DND-41 (cell line): ENCODE measurements at regions not wholly inside any gene's neighbourhood (a gene's known extent, or its start where the extent isn't known, plus 50 kb on each side); places are given as distances from the start of the nearest gene placed in this dataset.

Source experiments
- ATAC-seq: fragments of 200-7000 bp; cut with Tn5 transposase; 3 replicates; pipeline ENCODE4 v1.9.1; 2021; ENCODE audit warnings: low read depth; ENCODE audit not compliant: insufficient read depth
- DNase-seq: peaks from one replicate; pipeline ENCODE4 v3.0.0-alpha.2; 2020
- H2AFZ ChIP-seq: 2 replicates; pipeline ENCODE4 v1.6.0; 2012; ENCODE audit warnings: low read depth, low read length
- H3K27ac ChIP-seq: 2 replicates; pipeline ENCODE4 v1.5.1; 2012; ENCODE audit warnings: low read length, inconsistent platforms
- H3K27me3 ChIP-seq: fragments of 200-600 bp; sonication (generic); 2 replicates; pipeline ENCODE4 v1.6.0; 2012; ENCODE audit warnings: low read length, mild to moderate bottlenecking, inconsistent platforms; ENCODE audit not compliant: insufficient read depth, poor library complexity
- H3K36me3 ChIP-seq: 2 replicates; pipeline ENCODE4 v1.5.1; 2012; ENCODE audit warnings: low read length, inconsistent platforms; ENCODE audit not compliant: insufficient read depth
- H3K4me1 ChIP-seq: 2 replicates; pipeline ENCODE4 v1.5.1; 2012; ENCODE audit warnings: mild to moderate bottlenecking, low read length; ENCODE audit not compliant: insufficient read depth
- H3K4me2 ChIP-seq: 2 replicates; pipeline ENCODE4 v1.6.0; 2012; ENCODE audit warnings: mild to moderate bottlenecking, moderate library complexity, low read length, inconsistent platforms; ENCODE audit not compliant: insufficient read depth
- H3K4me3 ChIP-seq, 2 experiments: fragments of 200-600 bp in 1 of 2; shearing (Covaris generic) in 1 of 2; 2 replicates each; pipeline ENCODE4 v1.5.1; 2012 to 2016; ENCODE audit warnings: inconsistent platforms in 2 of 2, low read length in 2 of 2, mild to moderate bottlenecking in 2 of 2, low read depth in 1 of 2, moderate library complexity in 1 of 2
- H3K79me2 ChIP-seq: 2 replicates; pipeline ENCODE4 v1.6.0; 2012; ENCODE audit warnings: low read length, inconsistent platforms; ENCODE audit not compliant: insufficient read depth
- H3K9ac ChIP-seq: 2 replicates; pipeline ENCODE4 v1.6.0; 2012; ENCODE audit warnings: low read depth, mild to moderate bottlenecking, inconsistent platforms, low read length, moderate library complexity
- H3K9me3 ChIP-seq: 2 replicates; pipeline ENCODE4 v1.5.1; 2012; ENCODE audit warnings: low read length, moderate library complexity, mild to moderate bottlenecking, inconsistent platforms; ENCODE audit not compliant: insufficient read depth, severe bottlenecking
- H4K20me1 ChIP-seq: 2 replicates; pipeline ENCODE4 v1.6.0; 2012; ENCODE audit warnings: low read length; ENCODE audit not compliant: insufficient read depth
- CTCF ChIP-seq: IDR thresholded peaks from 2 replicates; pipeline ENCODE4 v1.5.1; 2012; ENCODE audit warnings: borderline replicate concordance, low read length, moderate library complexity, mild to moderate bottlenecking; ENCODE audit not compliant: poor library complexity, severe bottlenecking; ENCODE audit errors: extremely low read depth
- EZH2 ChIP-seq: IDR thresholded peaks from 3 replicates; pipeline ENCODE4 v1.6.1; 2012; ENCODE audit warnings: borderline replicate concordance, low read depth, mild to moderate bottlenecking, moderate library complexity, low read length, inconsistent platforms; ENCODE audit not compliant: severe bottlenecking

GRCh38 chr16:5791011-5791657 is 693.5 kb upstream of the EEF2KMT start:
- Histone ChIP-seq H4K20me1 (no peaks in the 10 kb centered on the region), H3K4me1 (no peaks in the 10 kb centered on the region), H3K9ac (no peak overlapping the region), H3K9me3 (no peaks in the 10 kb centered on the region), H3K4me2 (no peak overlapping the region), H3K36me3 (no peaks in the 10 kb centered on the region), H2AFZ (no peak overlapping the region), H3K27ac (no peak overlapping the region), H3K4me3 (no peak overlapping the region), H3K79me2 (no peaks in the 10 kb centered on the region), H3K27me3 (no peaks in the 10 kb centered on the region)
- ATAC-seq (no peak), DNase-seq (no peak)
- TF ChIP-seq EZH2 = no peak
- no peak for TF ChIP-seq CTCF

- no peaks in the 10 kb centered on the region for H3K36me3 ChIP-seq
- TF ChIP-seq CTCF (no peak), EZH2 (no peak)
- H3K9me3 ChIP-seq = no peaks in the 10 kb centered on the region
Measured at GRCh38 chr16:5790512-5790911, 692.9 kb upstream of the EEF2KMT start.

GRCh38 chr16:5789033-5789432 is 691.4 kb upstream of the EEF2KMT start:
- DNase-seq (no peak), ATAC-seq (no peak)
- H3K9ac ChIP-seq = no peak overlapping the region
- TF ChIP-seq EZH2 (no peak), CTCF (no peak)
- no peaks in the 10 kb centered on the region for H3K9me3 ChIP-seq
- no peaks in the 10 kb centered on the region for H3K4me1 ChIP-seq
- no peaks in the 10 kb centered on the region for H3K79me2 ChIP-seq
- no peak overlapping the region for H3K27ac ChIP-seq
- H3K36me3 ChIP-seq = no peaks in the 10 kb centered on the region
- H3K27me3 ChIP-seq = no peaks in the 10 kb centered on the region
- no peak overlapping the region for H3K4me2 ChIP-seq
- no peaks in the 10 kb centered on the region for H4K20me1 ChIP-seq
- H2AFZ ChIP-seq = no peak overlapping the region
- no peak overlapping the region for H3K4me3 ChIP-seq

More at GRCh38 chr16:5790512-5790911, 692.9 kb upstream of the EEF2KMT start:
- no peak overlapping the region for H3K27ac ChIP-seq
- no peaks in the 10 kb centered on the region for H3K27me3 ChIP-seq
- no peaks in the 10 kb centered on the region for H3K79me2 ChIP-seq
- no peak overlapping the region for H3K4me2 ChIP-seq
- ATAC-seq (no peak), DNase-seq (no peak)
- no peaks in the 10 kb centered on the region for H4K20me1 ChIP-seq
- no peak overlapping the region for H3K9ac ChIP-seq
- H3K4me1 ChIP-seq = no peaks in the 10 kb centered on the region
- no peak overlapping the region for H2AFZ ChIP-seq
- H3K4me3 ChIP-seq = no peak overlapping the region
